Right atrium auricular region (tissue), 2 donors: ENCODE measurements at regions not wholly inside any gene's neighbourhood (a gene's known extent, or its start where the extent isn't known, plus 50 kb on each side); places are given as distances from the start of the nearest gene placed in this dataset.

Experiments used
- DNase-seq: peaks from one replicate; pipeline ENCODE4 v3.0.0-alpha.2; 2019; ENCODE audit warnings: low spot score
- H3K27ac ChIP-seq, 2 donors: fragments of 200-600 bp; sonication (generic); 1 replicate in 1 of 2; 2 replicates in 1 of 2; pipeline ENCODE4 v1.5.1; 2016 to 2019
- H3K27me3 ChIP-seq, 2 donors: fragments of 200-600 bp; sonication (generic); one replicate each; pipeline versions ENCODE4 v1.5.1 to v1.6.0; 2017 to 2019
- H3K36me3 ChIP-seq: fragments of 200-600 bp; sonication (generic); one replicate; pipeline ENCODE4 v1.5.1; 2016
- H3K4me1 ChIP-seq, 2 donors: fragments of 200-600 bp; sonication (generic); one replicate each; pipeline versions ENCODE4 v1.5.1 to v1.6.0; 2017 to 2019
- H3K4me3 ChIP-seq, 2 donors: fragments of 200-600 bp; sonication (generic); 1 replicate in 1 of 2; 2 replicates in 1 of 2; pipeline ENCODE4 v1.5.1; 2017 to 2019; ENCODE audit warnings: mild to moderate bottlenecking in 1 of 2, moderate library complexity in 1 of 2
- H3K9me3 ChIP-seq, 2 donors: fragments of 200-600 bp; sonication (generic); one replicate each; pipeline ENCODE4 v1.5.1; 2019
- CTCF ChIP-seq, 2 donors: fragments of 200-600 bp; sonication (generic); IDR thresholded peaks; one replicate each; pipeline ENCODE4 v1.5.1; 2019; ENCODE audit warnings: antibody characterized with exemption in 2 of 2

DNA sequence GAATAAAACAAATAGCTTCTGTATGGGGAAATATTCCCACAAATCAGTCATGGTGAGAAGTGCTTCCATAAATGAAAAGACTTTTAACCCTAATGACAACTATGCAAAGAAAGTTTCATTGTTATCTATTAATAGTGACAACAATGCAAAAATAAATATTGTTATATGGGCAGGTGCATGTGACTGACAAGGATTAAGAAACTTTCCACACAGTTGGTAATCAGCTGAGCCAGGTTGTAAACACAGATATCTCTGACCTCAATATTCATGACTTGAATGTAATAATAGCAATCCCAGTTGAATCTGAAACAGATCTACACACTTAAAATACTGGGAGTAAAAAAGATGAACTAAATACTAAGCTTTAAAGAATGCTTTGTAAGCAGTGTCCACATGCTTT is 517.0 kb upstream of the SOX11 start:
- H3K27me3 ChIP-seq = no peaks in the 10 kb centered on the region

DNA sequence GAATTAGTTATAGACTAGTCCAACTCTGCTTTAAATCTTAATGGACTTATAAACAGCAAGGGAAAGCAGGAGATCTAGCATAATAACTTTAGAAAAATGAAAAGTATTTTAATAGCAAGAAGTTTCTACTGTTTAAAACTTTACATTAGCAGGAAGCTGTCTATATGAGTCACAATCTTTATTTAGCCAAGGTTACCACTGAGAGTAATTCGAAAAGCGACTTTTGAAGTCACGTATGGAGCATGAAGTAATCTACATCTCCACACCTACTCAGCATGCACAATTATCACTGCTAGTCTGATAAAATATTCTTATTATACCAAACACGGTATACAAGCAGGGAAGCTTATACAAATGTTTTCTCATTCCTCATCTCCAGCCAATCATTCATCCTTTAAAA is 515.4 kb upstream of the SOX11 start:
- H3K27ac ChIP-seq = no peak overlapping the region
- no peaks in the 10 kb centered on the region for H3K9me3 ChIP-seq
- no peak for TF ChIP-seq CTCF (IDR thresholded peaks at IDR 0.05)
- no peaks in the 10 kb centered on the region for H3K36me3 ChIP-seq
- no peak for DNase-seq
- H3K27me3 ChIP-seq = no peaks in the 10 kb centered on the region
- no peaks in the 10 kb centered on the region for H3K4me1 ChIP-seq
- no peak overlapping the region for H3K4me3 ChIP-seq

More for the DNA sequence above, 517.0 kb upstream of the SOX11 start:
- no peak overlapping the region for H3K27ac ChIP-seq
- DNase-seq = no peak
- no peaks in the 10 kb centered on the region for H3K9me3 ChIP-seq
- H3K4me1 ChIP-seq = no peaks in the 10 kb centered on the region
- H3K4me3 ChIP-seq = no peak overlapping the region
- no peak for TF ChIP-seq CTCF (IDR thresholded peaks at IDR 0.05)
- no peaks in the 10 kb centered on the region for H3K36me3 ChIP-seq

DNA sequence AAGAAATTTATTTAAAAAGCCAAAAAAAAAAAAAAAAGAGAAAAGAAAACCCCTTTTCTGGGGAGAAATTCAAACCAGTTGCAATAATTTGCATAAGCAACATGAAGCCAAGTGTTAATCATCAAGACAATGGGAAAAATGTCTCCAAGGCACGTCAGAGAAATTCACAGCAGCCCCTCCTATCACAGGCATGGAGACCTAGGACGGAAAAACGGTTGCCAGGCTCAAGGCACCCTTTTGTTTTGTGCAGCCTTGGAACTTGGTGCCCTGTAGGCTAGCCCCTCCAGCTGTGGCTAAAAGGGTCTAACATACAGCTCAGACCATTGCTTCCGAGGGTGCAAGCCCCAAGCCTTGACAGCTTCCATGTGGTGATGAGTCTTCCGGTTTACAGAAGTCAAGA is 509.2 kb upstream of the SOX11 start:
- DNase-seq = no peak
- Histone ChIP-seq H3K36me3 (no peaks in the 10 kb centered on the region), H3K4me3 (no peak overlapping the region), H3K4me1 (no peaks in the 10 kb centered on the region), H3K27me3 (no peaks in the 10 kb centered on the region), H3K9me3 (peaks cover 0 to 4% of the 10 kb centered on the region in 2 donors), H3K27ac (no peak overlapping the region)
- no peak for TF ChIP-seq CTCF (IDR thresholded peaks at IDR 0.05)

DNA sequence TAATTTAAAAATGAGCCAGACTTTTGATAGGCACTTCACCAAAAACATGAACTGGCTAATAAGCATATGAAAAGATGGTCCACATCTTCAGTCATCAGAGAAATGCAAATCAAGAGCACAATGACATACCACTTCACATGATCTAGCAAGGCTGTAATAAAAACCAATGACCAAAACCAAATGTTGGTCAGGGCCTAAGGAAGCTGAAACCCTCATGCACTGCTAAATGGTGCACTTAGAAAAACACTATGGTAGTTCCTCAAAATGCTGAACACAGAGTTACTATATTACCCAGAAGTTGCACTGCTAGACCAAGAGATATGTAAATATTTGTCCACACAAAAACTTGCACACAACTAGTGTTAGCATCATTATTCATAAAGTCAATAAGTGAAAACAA is 504.9 kb upstream of the SOX11 start:
- H3K27me3 ChIP-seq = no peaks in the 10 kb centered on the region
- no peak for TF ChIP-seq CTCF (IDR thresholded peaks at IDR 0.05)
- H3K36me3 ChIP-seq = no peaks in the 10 kb centered on the region
- H3K4me1 ChIP-seq = no peaks in the 10 kb centered on the region
- H3K4me3 ChIP-seq = no peak overlapping the region
- no peak for DNase-seq
- H3K27ac ChIP-seq = no peak overlapping the region
- peaks cover 0 to 4% of the 10 kb centered on the region in 2 donors for H3K9me3 ChIP-seq

- no peak for TF ChIP-seq CTCF (IDR thresholded peaks at IDR 0.05)
- Histone ChIP-seq H3K9me3 (peaks cover 0 to 4% of the 10 kb centered on the region in 2 donors), H3K36me3 (no peaks in the 10 kb centered on the region), H3K27me3 (no peaks in the 10 kb centered on the region), H3K4me3 (no peak overlapping the region), H3K4me1 (no peaks in the 10 kb centered on the region), H3K27ac (no peak overlapping the region)
- DNase-seq = no peak
Observed at GRCh38 chr2:5188636-5189035, 503.5 kb upstream of the SOX11 start.

- Histone ChIP-seq H3K27me3 (no peaks in the 10 kb centered on the region), H3K9me3 (peaks cover 0 to 4% of the 10 kb centered on the region in 2 donors), H3K27ac (no peak overlapping the region), H3K4me1 (no peaks in the 10 kb centered on the region), H3K36me3 (no peaks in the 10 kb centered on the region), H3K4me3 (no peak overlapping the region)
- no peak for DNase-seq
- no peak for TF ChIP-seq CTCF (IDR thresholded peaks at IDR 0.05)
Observed at GRCh38 chr2:5190023-5190422, 502.2 kb upstream of the SOX11 start.
